Mesothelial cell of epicardium (in vitro differentiated cells): ENCODE measurements at regions not wholly inside any gene's neighbourhood (a gene's known extent, or its start where the extent isn't known, plus 50 kb on each side); places are given as distances from the start of the nearest gene placed in this dataset.

Source experiments
- DNase-seq, 2 experiments: peaks; one replicate each; pipeline ENCODE4 v3.0.0; 2021; ENCODE audit warnings: low spot score in 2 of 2; ENCODE audit not compliant: unreplicated experiment in 2 of 2
- H3K27ac Mint-ChIP-seq: 2 replicates; pipeline ENCODE4 v1.8.0; 2021; ENCODE audit warnings: mixed read lengths
- H3K27me3 Mint-ChIP-seq: 2 replicates; pipeline ENCODE4 v1.8.0; 2021; ENCODE audit warnings: low read depth, mixed read lengths
- H3K36me3 Mint-ChIP-seq: 2 replicates; pipeline ENCODE4 v1.8.0; 2021; ENCODE audit warnings: mixed read lengths
- H3K4me1 Mint-ChIP-seq: 2 replicates; pipeline ENCODE4 v1.8.0; 2021; ENCODE audit warnings: mixed read lengths
- H3K4me3 Mint-ChIP-seq: 2 replicates; pipeline ENCODE4 v1.8.0; 2021; ENCODE audit warnings: mild to moderate bottlenecking, moderate library complexity, mixed read lengths
- H3K9me3 Mint-ChIP-seq: 2 replicates; pipeline ENCODE4 v1.8.0; 2021; ENCODE audit warnings: mixed read lengths
- CTCF ChIP-seq: fragments of 200-600 bp; sonication (generic); IDR thresholded peaks from one replicate; pipeline ENCODE4 v1.5.0; 2021; ENCODE audit warnings: antibody characterized with exemption; ENCODE audit not compliant: unreplicated experiment

GRCh38 chr1:81323862-81324261, 476.9 kb upstream of the ADGRL2 start:
- peaks cover 12% of the 10 kb centered on the region for H3K4me1 Mint-ChIP-seq
- no peak overlapping the region for H3K4me3 Mint-ChIP-seq
- no peaks in the 10 kb centered on the region for H3K36me3 Mint-ChIP-seq
- no peak for DNase-seq
- no peaks in the 10 kb centered on the region for H3K27me3 Mint-ChIP-seq
- no peak for TF ChIP-seq CTCF
- no peak overlapping the region for H3K27ac Mint-ChIP-seq
- H3K9me3 Mint-ChIP-seq, result peaks cover 7% of the 10 kb centered on the region

DNA sequence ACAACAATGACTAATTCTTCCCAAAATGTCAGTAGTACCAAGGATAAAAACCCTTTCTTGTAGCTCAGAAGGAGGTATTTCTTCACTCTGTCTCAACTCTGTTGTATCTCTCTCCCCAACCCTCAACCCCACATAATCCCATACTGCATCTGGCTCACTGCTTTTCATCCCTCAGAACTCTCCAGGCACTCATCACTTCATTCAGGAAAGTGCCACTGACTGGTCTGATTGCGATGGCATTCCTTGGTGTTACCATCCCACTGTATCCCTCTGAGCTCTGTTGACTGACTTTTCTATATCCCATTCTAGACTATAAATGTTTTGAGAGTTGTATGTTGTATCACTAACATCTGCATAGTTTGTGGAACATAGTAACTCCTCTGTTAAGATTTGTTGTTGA, 483.5 kb upstream of the ADGRL2 start:
- no peak overlapping the region for H3K4me3 Mint-ChIP-seq
- no peak for TF ChIP-seq CTCF
- peaks cover 3% of the 10 kb centered on the region for H3K4me1 Mint-ChIP-seq
- peaks cover 7% of the 10 kb centered on the region for H3K9me3 Mint-ChIP-seq
- DNase-seq, result no peak
- H3K27me3 Mint-ChIP-seq, result no peaks in the 10 kb centered on the region
- no peaks in the 10 kb centered on the region for H3K36me3 Mint-ChIP-seq
- no peak overlapping the region for H3K27ac Mint-ChIP-seq

DNA sequence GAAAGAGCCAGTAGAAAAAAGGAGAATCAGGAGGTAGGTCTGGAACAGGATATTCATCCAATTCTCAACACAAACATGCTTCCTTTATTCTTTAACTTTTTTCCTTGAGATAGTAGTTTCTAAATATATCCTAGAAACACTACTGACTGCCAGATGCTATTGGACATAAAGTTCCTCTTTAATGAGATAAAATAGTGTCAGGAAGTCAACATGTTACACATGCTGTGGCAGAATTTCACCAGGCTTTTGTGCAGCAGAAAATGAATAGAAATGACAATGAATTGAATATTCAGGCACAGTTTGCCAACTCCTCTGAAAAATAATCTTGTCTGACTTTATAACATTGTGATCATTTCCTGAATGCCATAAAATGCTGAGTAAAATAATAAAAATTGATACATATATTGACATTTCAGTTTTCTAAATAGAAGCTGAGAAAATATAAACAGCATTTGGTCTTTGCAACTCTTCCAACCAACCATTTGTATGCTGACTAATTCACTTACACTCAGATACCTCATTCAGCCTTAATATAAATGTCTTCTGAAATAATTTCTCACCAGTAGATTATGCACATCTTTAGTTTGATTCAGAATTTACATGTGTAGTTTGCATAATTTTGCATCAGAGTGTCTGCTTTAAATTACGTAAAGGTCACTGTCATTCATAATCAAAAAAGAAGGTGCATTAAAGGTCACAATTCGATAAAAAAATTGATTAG, 486.1 kb upstream of the ADGRL2 start:
- no peak overlapping the region for H3K4me3 Mint-ChIP-seq
- peaks cover 11% of the 10 kb centered on the region for H3K4me1 Mint-ChIP-seq
- DNase-seq, result no peak
- no peak for TF ChIP-seq CTCF
- no peaks in the 10 kb centered on the region for H3K27me3 Mint-ChIP-seq
- H3K9me3 Mint-ChIP-seq, result no peaks in the 10 kb centered on the region
- H3K36me3 Mint-ChIP-seq, result no peaks in the 10 kb centered on the region
- peak overlapping the region; percentile 13 for H3K27ac Mint-ChIP-seq

DNA sequence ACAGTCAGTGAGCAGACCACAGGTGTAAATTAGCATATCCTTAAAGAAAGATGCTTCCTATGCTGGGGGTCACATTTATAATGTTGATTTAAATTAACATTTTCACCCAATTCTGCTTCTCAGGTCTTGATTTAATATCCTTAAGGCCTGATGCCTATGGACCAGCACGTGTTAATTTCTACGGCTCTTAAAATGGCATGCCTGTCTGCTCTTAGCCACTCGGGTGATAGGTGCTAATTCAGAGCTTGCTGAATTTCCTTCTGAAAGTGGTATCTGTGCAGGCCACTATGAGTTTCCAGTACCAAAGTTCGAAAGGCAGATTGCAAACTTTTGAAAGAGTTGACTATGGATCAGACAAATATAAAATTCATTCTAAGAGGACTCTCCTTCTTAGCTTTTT, 487.4 kb upstream of the ADGRL2 start:
- Mint-ChIP-seq H3K9me3 (no peaks in the 10 kb centered on the region), H3K4me1 (peaks cover 15% of the 10 kb centered on the region), H3K27ac (no peak overlapping the region), H3K4me3 (no peak overlapping the region), H3K36me3 (no peaks in the 10 kb centered on the region), H3K27me3 (no peaks in the 10 kb centered on the region)
- no peak for TF ChIP-seq CTCF
- DNase-seq, result no peak

GRCh38 chr1:81312272-81312754, 488.4 kb upstream of the ADGRL2 start:
- Mint-ChIP-seq H3K9me3 (no peaks in the 10 kb centered on the region), H3K27me3 (no peaks in the 10 kb centered on the region), H3K27ac (no peak overlapping the region), H3K4me3 (no peak overlapping the region), H3K4me1 (peaks cover 25% of the 10 kb centered on the region), H3K36me3 (no peaks in the 10 kb centered on the region)
- no peak for DNase-seq
- no peak for TF ChIP-seq CTCF
